ENCODE measurements at regions not wholly inside any gene's neighbourhood (a gene's known extent, or its start where the extent isn't known, plus 50 kb on each side); places are given as distances from the start of the nearest gene placed in this dataset.
"Not testable (repeated sequence)": the region's sequence is repeated elsewhere in the genome, so short reads cannot be mapped to it uniquely, and the experiment has no call there.

DNA sequence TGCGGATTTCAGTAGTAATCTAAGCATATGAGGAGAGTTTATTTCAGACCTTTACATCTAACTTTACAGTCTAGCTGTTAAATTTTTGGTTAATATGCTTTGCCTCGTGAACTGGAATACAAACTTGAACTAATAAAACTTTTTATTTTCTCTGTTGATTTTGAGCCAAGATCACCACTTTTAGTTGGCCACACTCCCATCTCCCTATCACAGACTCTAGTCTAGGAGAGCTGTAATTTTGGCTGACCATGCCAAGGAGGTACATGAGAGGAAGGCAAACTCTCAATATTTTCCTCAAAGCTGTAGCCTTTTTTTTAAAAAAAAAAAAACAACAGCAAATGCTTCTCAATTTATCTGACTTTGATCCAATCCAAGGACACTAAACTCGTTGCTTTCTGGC lies 597.5 kb upstream of the PCDH7 start (continued):
- TF ChIP-seq, protein P1, sequence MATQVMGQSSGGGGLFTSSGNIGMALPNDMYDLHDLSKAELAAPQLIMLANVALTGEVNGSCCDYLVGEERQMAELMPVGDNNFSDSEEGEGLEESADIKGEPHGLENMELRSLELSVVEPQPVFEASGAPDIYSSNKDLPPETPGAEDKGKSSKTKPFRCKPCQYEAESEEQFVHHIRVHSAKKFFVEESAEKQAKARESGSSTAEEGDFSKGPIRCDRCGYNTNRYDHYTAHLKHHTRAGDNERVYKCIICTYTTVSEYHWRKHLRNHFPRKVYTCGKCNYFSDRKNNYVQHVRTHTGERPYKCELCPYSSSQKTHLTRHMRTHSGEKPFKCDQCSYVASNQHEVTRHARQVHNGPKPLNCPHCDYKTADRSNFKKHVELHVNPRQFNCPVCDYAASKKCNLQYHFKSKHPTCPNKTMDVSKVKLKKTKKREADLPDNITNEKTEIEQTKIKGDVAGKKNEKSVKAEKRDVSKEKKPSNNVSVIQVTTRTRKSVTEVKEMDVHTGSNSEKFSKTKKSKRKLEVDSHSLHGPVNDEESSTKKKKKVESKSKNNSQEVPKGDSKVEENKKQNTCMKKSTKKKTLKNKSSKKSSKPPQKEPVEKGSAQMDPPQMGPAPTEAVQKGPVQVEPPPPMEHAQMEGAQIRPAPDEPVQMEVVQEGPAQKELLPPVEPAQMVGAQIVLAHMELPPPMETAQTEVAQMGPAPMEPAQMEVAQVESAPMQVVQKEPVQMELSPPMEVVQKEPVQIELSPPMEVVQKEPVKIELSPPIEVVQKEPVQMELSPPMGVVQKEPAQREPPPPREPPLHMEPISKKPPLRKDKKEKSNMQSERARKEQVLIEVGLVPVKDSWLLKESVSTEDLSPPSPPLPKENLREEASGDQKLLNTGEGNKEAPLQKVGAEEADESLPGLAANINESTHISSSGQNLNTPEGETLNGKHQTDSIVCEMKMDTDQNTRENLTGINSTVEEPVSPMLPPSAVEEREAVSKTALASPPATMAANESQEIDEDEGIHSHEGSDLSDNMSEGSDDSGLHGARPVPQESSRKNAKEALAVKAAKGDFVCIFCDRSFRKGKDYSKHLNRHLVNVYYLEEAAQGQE (IDR thresholded peaks at IDR 0.05; ENCODE audit: low read depth), result no peak
- no peak for TF ChIP-seq EGR1 (IDR thresholded peaks at IDR 0.05; ENCODE audit: low read depth)
- TF ChIP-seq JUND (IDR thresholded peaks at IDR 0.05), result no peak
- TF ChIP-seq YY1 (IDR thresholded peaks at IDR 0.05; ENCODE audit: extremely low read depth, insufficient replicate concordance, low read depth, low read length), result no peak
- no peak for TF ChIP-seq EZH2 (IDR thresholded peaks at IDR 0.05)

DNA sequence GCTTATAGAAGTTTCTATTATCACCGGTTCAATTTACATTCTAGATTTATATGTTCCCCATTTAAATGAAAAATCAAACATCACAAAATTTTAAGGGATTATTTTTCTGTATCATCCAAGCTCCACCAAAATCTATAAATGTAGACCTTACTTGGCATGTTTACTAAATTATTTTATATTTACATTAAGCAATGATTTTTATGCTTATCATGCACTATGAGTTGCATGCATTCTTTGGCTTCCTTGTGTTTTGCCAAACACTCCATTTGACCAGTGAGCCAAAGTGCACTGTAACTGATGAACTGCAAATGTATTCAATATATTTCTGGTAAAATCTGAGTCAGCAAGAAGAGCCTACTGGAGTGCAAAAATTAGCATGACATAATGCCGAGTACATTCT lies 595.5 kb upstream of the PCDH7 start:
- H3K27me3 ChIP-seq (ENCODE audit: insufficient read depth, low read length); CTCF ChIA-PET; RAD21 ChIA-PET (ENCODE audit: low non-redundant PET in 1 of 2, low total read pairs in 2 of 2, uncharacterized antibody in 2 of 2, unreplicated experiment in 2 of 2); H3K4me1 ChIP-seq (ENCODE audit: control insufficient read depth in 1 of 2, insufficient read depth in 2 of 2, low read length in 2 of 2); H3K9me3 ChIP-seq (ENCODE audit: control insufficient read depth in 1 of 2, insufficient read depth in 1 of 2, low read depth in 1 of 2, low read length in 2 of 2); H3K36me3 ChIP-seq (ENCODE audit: control insufficient read depth in 1 of 2, insufficient read depth in 2 of 2, low read length in 2 of 2); intact Hi-C loops (cut with micrococcal nuclease); POLR2A ChIA-PET; H3K4me3 ChIP-seq (replicated peaks in 1 of 2; ENCODE audit: low read depth in 1 of 2, low read length in 2 of 2); H3K9me2 ChIP-seq (ENCODE audit: insufficient read depth); H2AFZ ChIP-seq (ENCODE audit: low read depth, low read length, poor library complexity, severe bottlenecking); BruUV-seq (replicated peaks); H3K79me2 ChIP-seq (ENCODE audit: insufficient read depth, low read length); H4K20me1 ChIP-seq (ENCODE audit: insufficient read depth); H3K27ac ChIP-seq (ENCODE audit: low read depth, low read length); DNase-seq (ENCODE audit: low read depth, low spot score); H3K9ac ChIP-seq (ENCODE audit: low read length); ATAC-seq; H3K4me2 ChIP-seq (ENCODE audit: low read length): not testable (repeated sequence)

DNA sequence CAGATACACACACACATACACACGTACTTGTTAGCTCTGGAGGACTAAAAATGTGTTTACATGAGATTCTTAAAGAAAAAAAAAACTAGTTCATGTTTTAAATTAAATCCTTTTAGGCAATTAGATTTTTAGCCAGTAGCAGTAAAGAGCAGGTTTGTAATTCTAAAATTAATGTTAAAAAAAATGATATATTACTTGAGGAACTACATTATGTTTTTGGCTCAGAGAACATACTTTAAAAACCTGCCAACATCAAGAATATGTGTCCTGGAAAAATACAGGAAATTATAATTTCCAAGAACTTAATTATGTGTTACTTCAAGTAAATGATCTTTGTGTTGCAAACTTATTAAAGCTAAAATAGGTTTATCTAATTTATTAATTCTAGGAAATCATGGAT lies 594.3 kb upstream of the PCDH7 start:
- no peak overlapping the region for H3K4me2 ChIP-seq (ENCODE audit: low read length)
- ChIA-PET POLR2A (no interaction called here), RAD21 (ENCODE audit: low non-redundant PET in 1 of 2, low total read pairs in 2 of 2, uncharacterized antibody in 2 of 2, unreplicated experiment in 2 of 2) (no interaction called here), CTCF (no interaction called here)
- no peak overlapping the region for H3K4me3 ChIP-seq (replicated peaks in 1 of 2; ENCODE audit: low read depth in 1 of 2, low read length in 2 of 2)
- no peaks in the 10 kb centered on the region for H3K9me3 ChIP-seq (ENCODE audit: control insufficient read depth in 1 of 2, insufficient read depth in 1 of 2, low read depth in 1 of 2, low read length in 2 of 2)
- no peaks in the 10 kb centered on the region for H3K4me1 ChIP-seq (ENCODE audit: control insufficient read depth in 1 of 2, insufficient read depth in 2 of 2, low read length in 2 of 2)
- H3K27me3 ChIP-seq (ENCODE audit: insufficient read depth, low read length), result no peaks in the 10 kb centered on the region
- no peaks in the 10 kb centered on the region for H3K9me2 ChIP-seq (ENCODE audit: insufficient read depth)
- DNase-seq (ENCODE audit: low read depth, low spot score), result no peak
- H3K36me3 ChIP-seq (ENCODE audit: control insufficient read depth in 1 of 2, insufficient read depth in 2 of 2, low read length in 2 of 2), result no peaks in the 10 kb centered on the region
- no TSS peak for BruUV-seq (replicated peaks)
- no peak overlapping the region for H3K9ac ChIP-seq (ENCODE audit: low read length)
- intact Hi-C loops (cut with micrococcal nuclease), result no loop called here
- H3K79me2 ChIP-seq (ENCODE audit: insufficient read depth, low read length), result no peaks in the 10 kb centered on the region
- no peak overlapping the region for H2AFZ ChIP-seq (ENCODE audit: low read depth, low read length, poor library complexity, severe bottlenecking)
- H3K27ac ChIP-seq (ENCODE audit: low read depth, low read length), result no peak overlapping the region
- ATAC-seq, result no peak
- no peaks in the 10 kb centered on the region for H4K20me1 ChIP-seq (ENCODE audit: insufficient read depth)
- TF ChIP-seq YY1 (IDR thresholded peaks at IDR 0.05; ENCODE audit: extremely low read depth, insufficient replicate concordance, low read depth, low read length) (no peak), POLR2AphosphoS5 (IDR thresholded peaks at IDR 0.05; ENCODE audit: low read depth, low read length) (no peak), ELF1 (IDR thresholded peaks at IDR 0.05; ENCODE audit: borderline replicate concordance, low read depth) (no peak), RAD21 (IDR thresholded peaks at IDR 0.05; ENCODE audit: low read depth) (no peak), EGR1 (IDR thresholded peaks at IDR 0.05; ENCODE audit: low read depth) (no peak), JUND (IDR thresholded peaks at IDR 0.05) (no peak)
- TF ChIP-seq, protein P2, sequence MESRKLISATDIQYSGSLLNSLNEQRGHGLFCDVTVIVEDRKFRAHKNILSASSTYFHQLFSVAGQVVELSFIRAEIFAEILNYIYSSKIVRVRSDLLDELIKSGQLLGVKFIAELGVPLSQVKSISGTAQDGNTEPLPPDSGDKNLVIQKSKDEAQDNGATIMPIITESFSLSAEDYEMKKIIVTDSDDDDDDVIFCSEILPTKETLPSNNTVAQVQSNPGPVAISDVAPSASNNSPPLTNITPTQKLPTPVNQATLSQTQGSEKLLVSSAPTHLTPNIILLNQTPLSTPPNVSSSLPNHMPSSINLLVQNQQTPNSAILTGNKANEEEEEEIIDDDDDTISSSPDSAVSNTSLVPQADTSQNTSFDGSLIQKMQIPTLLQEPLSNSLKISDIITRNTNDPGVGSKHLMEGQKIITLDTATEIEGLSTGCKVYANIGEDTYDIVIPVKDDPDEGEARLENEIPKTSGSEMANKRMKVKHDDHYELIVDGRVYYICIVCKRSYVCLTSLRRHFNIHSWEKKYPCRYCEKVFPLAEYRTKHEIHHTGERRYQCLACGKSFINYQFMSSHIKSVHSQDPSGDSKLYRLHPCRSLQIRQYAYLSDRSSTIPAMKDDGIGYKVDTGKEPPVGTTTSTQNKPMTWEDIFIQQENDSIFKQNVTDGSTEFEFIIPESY (IDR thresholded peaks at IDR 0.05; ENCODE audit: extremely low read depth, insufficient replicate concordance, low read length), result no peak
- TF ChIP-seq, protein P3, sequence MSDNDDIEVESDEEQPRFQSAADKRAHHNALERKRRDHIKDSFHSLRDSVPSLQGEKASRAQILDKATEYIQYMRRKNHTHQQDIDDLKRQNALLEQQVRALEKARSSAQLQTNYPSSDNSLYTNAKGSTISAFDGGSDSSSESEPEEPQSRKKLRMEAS (IDR thresholded peaks at IDR 0.05), result no peak

All from HCT116 (cell line).